MM.1S (cell line): ENCODE measurements at regions not wholly inside any gene's neighbourhood (a gene's known extent, or its start where the extent isn't known, plus 50 kb on each side); places are given as distances from the start of the nearest gene placed in this dataset.

ENCODE experiments used
- DNase-seq: peaks from one replicate; pipeline ENCODE4 v3.0.0-alpha.2; 2015
- H2AFZ ChIP-seq: fragments of 300-600 bp; sonication (generic); 2 replicates; pipeline ENCODE4 v1.6.0; 2016; ENCODE audit warnings: antibody characterized with exemption, low read length
- H3F3A ChIP-seq: fragments of 300-600 bp; sonication (generic); 2 replicates; pipeline ENCODE4 v1.6.1; 2016; ENCODE audit warnings: mild to moderate bottlenecking, antibody characterized with exemption, low read length, moderate library complexity, mixed read lengths; ENCODE audit not compliant: insufficient read depth
- H3K27ac ChIP-seq: fragments of 300-600 bp; sonication (generic); 2 replicates; pipeline ENCODE4 v1.5.1; 2016; ENCODE audit warnings: mild to moderate bottlenecking, low read length
- H3K27me3 ChIP-seq: fragments of 300-600 bp; sonication (generic); replicated peaks from 2 replicates; pipeline ENCODE4 v1.6.0; 2016; ENCODE audit warnings: low read length; ENCODE audit not compliant: insufficient read depth
- H3K36me3 ChIP-seq: fragments of 300-600 bp; sonication (generic); replicated peaks from 2 replicates; pipeline ENCODE4 v1.6.1; 2016; ENCODE audit warnings: mild to moderate bottlenecking, low read length, mixed read lengths; ENCODE audit not compliant: insufficient read depth
- H3K4me1 ChIP-seq: fragments of 300-600 bp; sonication (generic); 2 replicates; pipeline ENCODE4 v1.6.1; 2016; ENCODE audit warnings: low read length, mixed read lengths
- H3K4me2 ChIP-seq: fragments of 300-600 bp; sonication (generic); 2 replicates; pipeline ENCODE4 v1.6.0; 2016; ENCODE audit warnings: low read depth, low read length
- H3K4me3 ChIP-seq: fragments of 300-600 bp; sonication (generic); 2 replicates; pipeline ENCODE4 v1.5.1; 2016; ENCODE audit warnings: low read length, mixed read lengths
- H3K79me2 ChIP-seq: fragments of 300-600 bp; sonication (generic); 2 replicates; pipeline ENCODE4 v1.6.1; 2016; ENCODE audit warnings: mixed run types, low read length, mixed read lengths
- H3K9ac ChIP-seq: fragments of 300-600 bp; sonication (generic); 2 replicates; pipeline ENCODE4 v1.6.1; 2016; ENCODE audit warnings: low read length, mixed read lengths
- H3K9me2 ChIP-seq: fragments of 300-600 bp; sonication (generic); replicated peaks from 2 replicates; pipeline ENCODE4 v1.6.1; 2016; ENCODE audit warnings: mild to moderate bottlenecking, low read length, mixed read lengths; ENCODE audit not compliant: insufficient read depth
- H3K9me3 ChIP-seq: fragments of 300-600 bp; sonication (generic); replicated peaks from 2 replicates; pipeline ENCODE4 v1.6.1; 2016; ENCODE audit warnings: mild to moderate bottlenecking, low read length, mixed read lengths; ENCODE audit not compliant: insufficient read depth
- H4K20me1 ChIP-seq: fragments of 300-600 bp; sonication (generic); 2 replicates; pipeline ENCODE4 v1.6.1; 2016; ENCODE audit warnings: mild to moderate bottlenecking, low read length, moderate library complexity, mixed read lengths; ENCODE audit not compliant: insufficient read depth
- CTCF ChIP-seq: fragments of 300-600 bp; sonication (generic); IDR thresholded peaks from 2 replicates; pipeline ENCODE4 v1.5.1; 2016; ENCODE audit warnings: antibody characterized with exemption, low read length, mixed read lengths
- EZH2 ChIP-seq: fragments of 300-600 bp; sonication (generic); optimal IDR thresholded peaks from 2 replicates; pipeline ENCODE3; 2017; ENCODE audit warnings: low read depth, mild to moderate bottlenecking, antibody characterized with exemption, low read length, mixed read lengths
- EZH2phosphoT487 ChIP-seq: fragments of 300-600 bp; sonication (generic); IDR thresholded peaks from 2 replicates; pipeline ENCODE4 v1.6.1; 2018; ENCODE audit warnings: antibody characterized with exemption, low read length

GRCh38 chr11:70839851-70840250, 412.5 kb downstream of the SHANK2 start:
- H3K36me3 ChIP-seq = no peaks in the 10 kb centered on the region
- H3K27me3 ChIP-seq = peaks cover 83% of the 10 kb centered on the region
- no peak overlapping the region for H3K4me3 ChIP-seq

GRCh38 chr11:70841264-70841663, 411.1 kb downstream of the SHANK2 start:
- TF ChIP-seq EZH2 (no peak), EZH2phosphoT487 (no peak), CTCF (no peak)
- H3K9me3 ChIP-seq = no peaks in the 10 kb centered on the region
- no peak overlapping the region for H3K4me3 ChIP-seq
- no peak overlapping the region for H3K9ac ChIP-seq
- no peaks in the 10 kb centered on the region for H3K9me2 ChIP-seq
- no peak overlapping the region for H3K4me2 ChIP-seq
- no peak overlapping the region for H2AFZ ChIP-seq
- H3K4me1 ChIP-seq = no peaks in the 10 kb centered on the region
- H3K27ac ChIP-seq = no peak overlapping the region
- H3K36me3 ChIP-seq = no peaks in the 10 kb centered on the region
- H3K27me3 ChIP-seq = peaks cover 90% of the 10 kb centered on the region
- H3F3A ChIP-seq = no peaks in the 10 kb centered on the region
- H4K20me1 ChIP-seq = no peaks in the 10 kb centered on the region
- no peak for DNase-seq
- H3K79me2 ChIP-seq = no peaks in the 10 kb centered on the region

More at GRCh38 chr11:70839851-70840250, 412.5 kb downstream of the SHANK2 start:
- Histone ChIP-seq H3K79me2 (no peaks in the 10 kb centered on the region), H3K9me3 (no peaks in the 10 kb centered on the region), H3K4me1 (no peaks in the 10 kb centered on the region), H3K9me2 (no peaks in the 10 kb centered on the region), H3K27ac (no peak overlapping the region), H3K4me2 (no peak overlapping the region), H3F3A (no peaks in the 10 kb centered on the region), H4K20me1 (no peaks in the 10 kb centered on the region), H3K9ac (no peak overlapping the region), H2AFZ (no peak overlapping the region)
- no peak for TF ChIP-seq EZH2
- no peak for DNase-seq

- no peaks in the 10 kb centered on the region for H3K9me3 ChIP-seq
- no peaks in the 10 kb centered on the region for H3F3A ChIP-seq
- no peaks in the 10 kb centered on the region for H3K79me2 ChIP-seq
- no peaks in the 10 kb centered on the region for H3K9me2 ChIP-seq
- H3K27ac ChIP-seq = no peak overlapping the region
- TF ChIP-seq EZH2 (no peak), CTCF (no peak), EZH2phosphoT487 (no peak)
- no peak overlapping the region for H2AFZ ChIP-seq
- no peaks in the 10 kb centered on the region for H3K36me3 ChIP-seq
- H3K4me3 ChIP-seq = no peak overlapping the region
- DNase-seq = no peak
- H3K4me1 ChIP-seq = no peaks in the 10 kb centered on the region
- no peaks in the 10 kb centered on the region for H4K20me1 ChIP-seq
- H3K4me2 ChIP-seq = no peak overlapping the region
- H3K9ac ChIP-seq = no peak overlapping the region
- peaks cover 92% of the 10 kb centered on the region for H3K27me3 ChIP-seq
Measured at GRCh38 chr11:70842256-70842655, 410.1 kb downstream of the SHANK2 start.

- Histone ChIP-seq H3K9me3 (no peaks in the 10 kb centered on the region), H3K27ac (no peak overlapping the region), H3K9me2 (no peaks in the 10 kb centered on the region), H3K27me3 (peaks cover 95% of the 10 kb centered on the region), H3K4me2 (no peak overlapping the region), H4K20me1 (no peaks in the 10 kb centered on the region), H3K4me1 (no peaks in the 10 kb centered on the region), H2AFZ (no peak overlapping the region), H3K4me3 (no peak overlapping the region), H3F3A (no peaks in the 10 kb centered on the region), H3K36me3 (no peaks in the 10 kb centered on the region), H3K79me2 (no peaks in the 10 kb centered on the region), H3K9ac (no peak overlapping the region)
- TF ChIP-seq EZH2phosphoT487 = no peak
- no peak for TF ChIP-seq CTCF
- no peak for TF ChIP-seq EZH2
- no peak for DNase-seq
Measured at GRCh38 chr11:70842701-70843100, 409.7 kb downstream of the SHANK2 start.
